ENCODE measurements at regions not wholly inside any gene's neighbourhood (a gene's known extent, or its start where the extent isn't known, plus 50 kb on each side); places are given as distances from the start of the nearest gene placed in this dataset.

GRCh38 chr6:144497650-144498049 is 212.5 kb downstream of the UTRN start:
- Histone ChIP-seq H4K5ac (ENCODE audit: insufficient read length, low read depth, low read length) (no peak overlapping the region), H2BK12ac (ENCODE audit: insufficient read length, low read depth, low read length) (no peak overlapping the region), H3K23ac (ENCODE audit: insufficient read length, low read depth, low read length) (no peak overlapping the region), H4K91ac (ENCODE audit: insufficient read length, low read depth, low read length) (no peak overlapping the region), H3K18ac (ENCODE audit: insufficient read length, low read depth, low read length) (no peak overlapping the region), H2BK15ac (ENCODE audit: low read depth, low read length) (no peak overlapping the region), H4K8ac (replicated peaks; ENCODE audit: insufficient read length, low read depth, low read length) (no peak overlapping the region), H3K23me2 (ENCODE audit: insufficient read length, low read depth, low read length, poor library complexity, severe bottlenecking) (no peaks in the 10 kb centered on the region), H3K4me1 (ENCODE audit: insufficient read depth, low read length) (no peaks in the 10 kb centered on the region), H3K4ac (ENCODE audit: low read depth, low read length) (no peak overlapping the region), H3K9ac (ENCODE audit: extremely low read depth, insufficient read length, low read length) (no peak overlapping the region), H3T11ph (ENCODE audit: low read length) (no peak overlapping the region), H4K20me1 (ENCODE audit: control insufficient read depth, insufficient read depth, insufficient read length) (no peaks in the 10 kb centered on the region), H3K79me2 (ENCODE audit: insufficient read depth, low read length) (no peaks in the 10 kb centered on the region), H3K56ac (ENCODE audit: insufficient read length, low read depth, low read length) (no peak overlapping the region), H3K9me3 (ENCODE audit: control insufficient read depth, low read depth, low read length) (no peaks in the 10 kb centered on the region), H3K14ac (ENCODE audit: insufficient read depth, low read length) (no peak overlapping the region), H2AK5ac (ENCODE audit: insufficient read length, low read length) (no peak overlapping the region), H2AFZ (ENCODE audit: low read length) (no peak overlapping the region), H2BK20ac (ENCODE audit: low read depth, low read length, poor library complexity, severe bottlenecking) (no peak overlapping the region), H2BK120ac (ENCODE audit: low read depth, low read length, poor library complexity, severe bottlenecking) (no peak overlapping the region), H3K4me2 (ENCODE audit: insufficient read depth, insufficient read length, low read length) (no peak overlapping the region), H3K79me1 (ENCODE audit: insufficient read depth, low read depth, low read length, poor library complexity, severe bottlenecking) (no peaks in the 10 kb centered on the region), H2BK5ac (ENCODE audit: insufficient read length, low read length) (no peak overlapping the region), H3K27ac (ENCODE audit: insufficient read length, low read depth, low read length) (no peak overlapping the region), H3K27me3 (ENCODE audit: insufficient read depth, low read length) (no peaks in the 10 kb centered on the region)
- Mint-ChIP-seq H3K27ac (no peak overlapping the region), H3K4me3 (no peak overlapping the region), H3K27me3 (ENCODE audit: low read depth) (no peaks in the 10 kb centered on the region), H3K4me1 (no peaks in the 10 kb centered on the region), H3K36me3 (ENCODE audit: insufficient read depth in 1 of 3, low read depth in 3 of 3) (peaks cover 10 to 35% (median 24%) of the 10 kb centered on the region in 3 experiments; a peak in 6 of 7 replicates), H3K9me3 (peaks cover 0 to under 1% of the 10 kb centered on the region in 2 experiments; a peak in 1 of 5 replicates)
- DNase-seq: no peak
- no peak for TF ChIP-seq CTCF (conservative IDR thresholded peaks at IDR 0.05)
- no CpG with 5 or more reads among the region's 1 CpG for WGBS (ENCODE audit: extremely low coverage, insufficient read length, low lambda C conversion rate)

Data from H9 (cell line).